HCT116 (cell line): ENCODE measurements at regions not wholly inside any gene's neighbourhood (a gene's known extent, or its start where the extent isn't known, plus 50 kb on each side); places are given as distances from the start of the nearest gene placed in this dataset.

Experiments
- ATAC-seq: fragments of 200-7000 bp; cut with Tn5 transposase; 2 replicates; pipeline ENCODE4 v1.9.1; 2020; ENCODE audit warnings: mild to moderate bottlenecking, moderate library complexity
- BruUV-seq: library from RNA; stranded (reverse); fragments of 400-500 nt; replicated peaks from 2 replicates; lab custom pipeline; 2021; lab: Mats Ljungman, UMichigan
- CTCF ChIA-PET: fragments of 300-600 bp; sonication (Branson Sonifier 250); formaldehyde crosslinking; loops from one replicate; lab custom pipeline; 2021; ENCODE audit warnings: antibody characterized with exemption; lab: Charles Lee
- POLR2A ChIA-PET: fragments of 300-600, 350-600 bp; sonication (Branson Sonifier 250); formaldehyde crosslinking; loops from one replicate; lab custom pipeline; 2021; ENCODE audit warnings: antibody characterized with exemption; lab: Charles Lee
- RAD21 ChIA-PET, 2 experiments: fragments of 300-600 bp; sonication (Branson Sonifier 250); formaldehyde crosslinking; loops; one replicate each; lab custom pipeline; 2023; ENCODE audit warnings: low total read pairs in 2 of 2; ENCODE audit not compliant: uncharacterized antibody in 2 of 2, unreplicated experiment in 2 of 2, low non-redundant PET in 1 of 2; lab: Charles Lee
- DNase-seq: peaks from one replicate; pipeline ENCODE4 v3.0.0-alpha.2; 2010; ENCODE audit warnings: low read depth, low spot score
- H2AFZ ChIP-seq: fragments of 200-600 bp; shearing (Covaris generic), sonication (generic); 2 replicates; pipeline ENCODE4 v1.6.1; 2017; ENCODE audit warnings: low read depth, mixed run types, mixed read lengths, antibody characterized with exemption, low read length; ENCODE audit not compliant: poor library complexity, severe bottlenecking
- H3K27ac ChIP-seq: 2 replicates; pipeline ENCODE4 v1.5.1; 2012; ENCODE audit warnings: low read depth, low read length
- H3K27me3 ChIP-seq: fragments of 200-600 bp; sonication (generic); 2 replicates; pipeline ENCODE4 v1.6.1; 2016; ENCODE audit warnings: mixed run types, low read length, mixed read lengths; ENCODE audit not compliant: insufficient read depth
- H3K36me3 ChIP-seq, 2 experiments: fragments of 200-500 bp in 1 of 2; fragments of 200-600 bp in 1 of 2; sonication (Bioruptor generic) in 1 of 2; sonication (generic) in 1 of 2; 2 replicates each; pipeline versions ENCODE4 v1.5.1 to v1.6.1; 2014 to 2016; ENCODE audit warnings: low read length in 2 of 2, inconsistent platforms in 1 of 2, mixed read lengths in 1 of 2, mixed run types in 1 of 2; ENCODE audit not compliant: insufficient read depth in 2 of 2, control insufficient read depth in 1 of 2
- H3K4me1 ChIP-seq, 2 experiments: fragments of 200-600 bp in 1 of 2; sonication (generic) in 1 of 2; 2 replicates each; pipeline versions ENCODE4 v1.5.1 to v1.6.1; 2012 to 2017; ENCODE audit warnings: low read length in 2 of 2, inconsistent platforms in 1 of 2, mild to moderate bottlenecking in 1 of 2, mixed read lengths in 1 of 2, mixed run types in 1 of 2, moderate library complexity in 1 of 2; ENCODE audit not compliant: insufficient read depth in 2 of 2, control insufficient read depth in 1 of 2
- H3K4me2 ChIP-seq: fragments of 200-600 bp; sonication (generic); 2 replicates; pipeline ENCODE4 v1.6.1; 2017; ENCODE audit warnings: mixed run types, low read length, mixed read lengths
- H3K4me3 ChIP-seq, 2 experiments: fragments of 200-600 bp in 1 of 2; sonication (generic) in 1 of 2; replicated peaks in 1 of 2; 2 replicates each; pipeline ENCODE4 v1.5.1; 2011 to 2016; ENCODE audit warnings: low read length in 2 of 2, control low read depth in 1 of 2, low read depth in 1 of 2, mild to moderate bottlenecking in 1 of 2, mixed read lengths in 1 of 2, mixed run types in 1 of 2
- H3K79me2 ChIP-seq: fragments of 200-600 bp; sonication (generic); 2 replicates; pipeline ENCODE4 v1.6.1; 2017; ENCODE audit warnings: mild to moderate bottlenecking, mixed run types, low read length, moderate library complexity, mixed read lengths; ENCODE audit not compliant: insufficient read depth
- H3K9ac ChIP-seq: fragments of 200-600 bp; sonication (generic); 2 replicates; pipeline ENCODE4 v1.6.1; 2016; ENCODE audit warnings: low read length, mixed read lengths
- H3K9me2 ChIP-seq: fragments of 200-600 bp; sonication (generic), shearing (Covaris generic); 2 replicates; pipeline ENCODE4 v1.6.1; 2017; ENCODE audit warnings: mixed run types, mild to moderate bottlenecking, moderate library complexity; ENCODE audit not compliant: insufficient read depth
- H3K9me3 ChIP-seq, 2 experiments: fragments of 200-500 bp in 1 of 2; fragments of 200-600 bp in 1 of 2; sonication (Bioruptor generic) in 1 of 2; sonication (generic) in 1 of 2; 2 replicates each; pipeline ENCODE4 v1.6.1; 2014 to 2017; ENCODE audit warnings: low read length in 2 of 2, mixed read lengths in 2 of 2, inconsistent platforms in 1 of 2, low read depth in 1 of 2, mild to moderate bottlenecking in 1 of 2, mixed run types in 1 of 2, moderate library complexity in 1 of 2; ENCODE audit not compliant: control insufficient read depth in 1 of 2, insufficient read depth in 1 of 2
- H4K20me1 ChIP-seq: fragments of 200-600 bp; sonication (generic), shearing (Covaris generic); 2 replicates; pipeline ENCODE4 v1.6.1; 2017; ENCODE audit warnings: mixed run types, mild to moderate bottlenecking, moderate library complexity; ENCODE audit not compliant: insufficient read depth
- CBX3 ChIP-seq: IDR thresholded peaks from 2 replicates; pipeline ENCODE4 v1.6.1; 2012; ENCODE audit warnings: low read depth
- CEBPB ChIP-seq: IDR thresholded peaks from 2 replicates; pipeline ENCODE4 v1.6.1; 2012; ENCODE audit warnings: low read depth
- EGR1 ChIP-seq: IDR thresholded peaks from 2 replicates; pipeline ENCODE4 v1.6.1; 2012; ENCODE audit warnings: low read depth
- EZH2 ChIP-seq: fragments of 200-600 bp; sonication (generic); IDR thresholded peaks from 2 replicates; pipeline ENCODE4 v1.6.1; 2017; ENCODE audit warnings: antibody characterized with exemption, mixed run types
- FOSL1 ChIP-seq: IDR thresholded peaks from 2 replicates; pipeline ENCODE4 v1.6.1; 2012; ENCODE audit warnings: low read depth
- POLR2A ChIP-seq: IDR thresholded peaks from 2 replicates; pipeline ENCODE4 v1.7.0; 2011; ENCODE audit warnings: borderline replicate concordance; ENCODE audit not compliant: insufficient read depth, insufficient read length; ENCODE audit errors: extremely low read depth
- POLR2AphosphoS5 ChIP-seq: IDR thresholded peaks from 2 replicates; pipeline ENCODE4 v1.6.1; 2011; ENCODE audit warnings: mild to moderate bottlenecking, low read depth, low read length, moderate library complexity
- REST ChIP-seq: IDR thresholded peaks from 2 replicates; pipeline ENCODE4 v1.6.1; 2012; ENCODE audit warnings: low read depth
- SIN3A ChIP-seq: IDR thresholded peaks from 2 replicates; pipeline ENCODE4 v1.6.1; 2012; ENCODE audit warnings: low read depth
- SP1 ChIP-seq: IDR thresholded peaks from 2 replicates; pipeline ENCODE4 v1.6.1; 2012; ENCODE audit warnings: low read depth
- SRF ChIP-seq: IDR thresholded peaks from 2 replicates; pipeline ENCODE4 v1.6.1; 2012; ENCODE audit warnings: low read depth
- TCF7L2 ChIP-seq: IDR thresholded peaks from 2 replicates; pipeline ENCODE4 v1.7.0; 2011; ENCODE audit warnings: borderline replicate concordance, inconsistent platforms; ENCODE audit not compliant: insufficient read depth, insufficient read length; ENCODE audit errors: extremely low read depth
- YY1 ChIP-seq: IDR thresholded peaks from 2 replicates; pipeline ENCODE4 v1.6.1; 2011; ENCODE audit warnings: low read length, low read depth, moderate library complexity, mild to moderate bottlenecking; ENCODE audit not compliant: insufficient replicate concordance; ENCODE audit errors: extremely low read depth
- ZNF274 ChIP-seq: fragments of 200-500 bp; sonication (Bioruptor generic); IDR thresholded peaks from 2 replicates; pipeline ENCODE4 v1.6.1; 2014; ENCODE audit warnings: mild to moderate bottlenecking, low read depth, low read length, inconsistent platforms
- intact Hi-C: fragments of 100-400 bp; cut with micrococcal nuclease; formaldehyde crosslinking; loops from 2 replicates; pipeline ENCODE4 v1.10.0; 2022
- TF ChIP-seq, protein P1 (sequence below): IDR thresholded peaks from 2 replicates; pipeline ENCODE4 v1.6.1; 2012

GRCh38 chr14:73796893-73797542 is 54.6 kb upstream of the PTGR2 start:
- Histone ChIP-seq H3K36me3 (no peaks in the 10 kb centered on the region), H3K9me2 (no peaks in the 10 kb centered on the region), H3K27ac (no peak overlapping the region), H3K4me1 (peaks cover 16 to 38% of the 10 kb centered on the region in 2 experiments), H4K20me1 (no peaks in the 10 kb centered on the region), H3K27me3 (no peaks in the 10 kb centered on the region), H3K4me3 (no peak overlapping the region), H3K4me2 (peak overlapping the region; percentile 79), H3K9me3 (no peaks in the 10 kb centered on the region), H3K9ac (no peak overlapping the region), H2AFZ (peak overlapping the region; percentile 0), H3K79me2 (no peaks in the 10 kb centered on the region)
- DNase-seq (no peak), ATAC-seq (no peak)
- intact Hi-C loops, result no loop called here
- CTCF ChIA-PET, result no interaction called here
- POLR2A ChIA-PET, result interaction anchor here (0.6 to 1.4 kb wide), 4 partner anchors 9 to 437 kb away, joined by 3 to 6 read pairs (median 4); no protein-coding TSS in a partner anchor
- BruUV-seq, result no TSS peak
- no peak for TF ChIP-seq SRF
- TF ChIP-seq POLR2AphosphoS5, result no peak
- no peak for TF ChIP-seq TCF7L2
- TF ChIP-seq, protein P1, sequence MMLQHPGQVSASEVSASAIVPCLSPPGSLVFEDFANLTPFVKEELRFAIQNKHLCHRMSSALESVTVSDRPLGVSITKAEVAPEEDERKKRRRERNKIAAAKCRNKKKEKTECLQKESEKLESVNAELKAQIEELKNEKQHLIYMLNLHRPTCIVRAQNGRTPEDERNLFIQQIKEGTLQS, result no peak
- TF ChIP-seq POLR2A, result no peak
- no peak for TF ChIP-seq SP1
- no peak for TF ChIP-seq CBX3
- TF ChIP-seq ZNF274, result no peak
- no peak for TF ChIP-seq EZH2
- no peak for TF ChIP-seq EGR1
- TF ChIP-seq SIN3A, result no peak
- TF ChIP-seq FOSL1, result no peak
- no peak for TF ChIP-seq REST
- no peak for TF ChIP-seq YY1
- TF ChIP-seq CEBPB, result no peak
- RAD21 ChIA-PET, result no interaction called here
